ENCODE measurements at regions not wholly inside any gene's neighbourhood (a gene's known extent, or its start where the extent isn't known, plus 50 kb on each side); places are given as distances from the start of the nearest gene placed in this dataset.

GRCh38 chr3:103380391-103380790 lies 945.6 kb downstream of the ZPLD1 start:
- no peaks in the 10 kb centered on the region for H3K9me3 ChIP-seq (ENCODE audit: control insufficient read depth in 2 of 2, low read length in 2 of 2)
- H3K36me3 ChIP-seq (ENCODE audit: control insufficient read depth in 2 of 2, insufficient read depth in 2 of 2, low read length in 2 of 2): no peaks in the 10 kb centered on the region
- H3K27me3 ChIP-seq (ENCODE audit: control insufficient read depth in 1 of 2, insufficient read depth in 2 of 2, low read length in 2 of 2): no peaks in the 10 kb centered on the region
- no peak overlapping the region for H3K9ac ChIP-seq (ENCODE audit: low read length in 2 of 2)
- H3K4me3 ChIP-seq (ENCODE audit: low read length in 2 of 2): no peak overlapping the region
- H3K27ac ChIP-seq (ENCODE audit: low read length): no peak overlapping the region
- no peaks in the 10 kb centered on the region for H3K4me1 ChIP-seq (ENCODE audit: control insufficient read depth, insufficient read depth, low read length)

- H3K9me3 ChIP-seq (ENCODE audit: control insufficient read depth in 2 of 2, low read length in 2 of 2): no peaks in the 10 kb centered on the region
- H3K9ac ChIP-seq (ENCODE audit: low read length in 2 of 2): no peak overlapping the region
- H3K36me3 ChIP-seq (ENCODE audit: control insufficient read depth in 2 of 2, insufficient read depth in 2 of 2, low read length in 2 of 2): no peaks in the 10 kb centered on the region
- H3K27ac ChIP-seq (ENCODE audit: low read length): no peak overlapping the region
- no peak overlapping the region for H3K4me3 ChIP-seq (ENCODE audit: low read length in 2 of 2)
- H3K4me1 ChIP-seq (ENCODE audit: control insufficient read depth, insufficient read depth, low read length): no peaks in the 10 kb centered on the region
- H3K27me3 ChIP-seq (ENCODE audit: control insufficient read depth in 1 of 2, insufficient read depth in 2 of 2, low read length in 2 of 2): no peaks in the 10 kb centered on the region
These were observed 946.7 kb downstream of the ZPLD1 start for GRCh38 chr3:103381296-103382079.

- H3K27ac ChIP-seq (ENCODE audit: low read length): no peak overlapping the region
- H3K9ac ChIP-seq (ENCODE audit: low read length in 2 of 2): no peak overlapping the region
- H3K4me3 ChIP-seq (ENCODE audit: low read length in 2 of 2): no peak overlapping the region
- no peaks in the 10 kb centered on the region for H3K4me1 ChIP-seq (ENCODE audit: control insufficient read depth, insufficient read depth, low read length)
- no peaks in the 10 kb centered on the region for H3K9me3 ChIP-seq (ENCODE audit: control insufficient read depth in 2 of 2, low read length in 2 of 2)
- H3K36me3 ChIP-seq (ENCODE audit: control insufficient read depth in 2 of 2, insufficient read depth in 2 of 2, low read length in 2 of 2): no peaks in the 10 kb centered on the region
- H3K27me3 ChIP-seq (ENCODE audit: control insufficient read depth in 1 of 2, insufficient read depth in 2 of 2, low read length in 2 of 2): no peaks in the 10 kb centered on the region
These were observed 951.3 kb downstream of the ZPLD1 start for GRCh38 chr3:103385961-103386656.

- Histone ChIP-seq H3K36me3 (ENCODE audit: control insufficient read depth in 2 of 2, insufficient read depth in 2 of 2, low read length in 2 of 2) (no peaks in the 10 kb centered on the region), H3K9ac (ENCODE audit: low read length in 2 of 2) (no peak overlapping the region)
These were observed 953.4 kb downstream of the ZPLD1 start for GRCh38 chr3:103388214-103388613.

GRCh38 chr3:103389356-103389755 lies 954.5 kb downstream of the ZPLD1 start:
- Histone ChIP-seq H3K9ac (ENCODE audit: low read length in 2 of 2) (no peak overlapping the region), H3K27me3 (ENCODE audit: control insufficient read depth in 1 of 2, insufficient read depth in 2 of 2, low read length in 2 of 2) (no peaks in the 10 kb centered on the region), H3K36me3 (ENCODE audit: control insufficient read depth in 2 of 2, insufficient read depth in 2 of 2, low read length in 2 of 2) (no peaks in the 10 kb centered on the region), H3K9me3 (ENCODE audit: control insufficient read depth in 2 of 2, low read length in 2 of 2) (no peaks in the 10 kb centered on the region), H3K27ac (ENCODE audit: low read length) (no peak overlapping the region), H3K4me3 (ENCODE audit: low read length in 2 of 2) (no peak overlapping the region), H3K4me1 (ENCODE audit: control insufficient read depth, insufficient read depth, low read length) (no peaks in the 10 kb centered on the region)

More at GRCh38 chr3:103388214-103388613, 953.4 kb downstream of the ZPLD1 start:
- Histone ChIP-seq H3K4me3 (ENCODE audit: low read length in 2 of 2) (no peak overlapping the region), H3K9me3 (ENCODE audit: control insufficient read depth in 2 of 2, low read length in 2 of 2) (no peaks in the 10 kb centered on the region), H3K4me1 (ENCODE audit: control insufficient read depth, insufficient read depth, low read length) (no peaks in the 10 kb centered on the region), H3K27ac (ENCODE audit: low read length) (no peak overlapping the region), H3K27me3 (ENCODE audit: control insufficient read depth in 1 of 2, insufficient read depth in 2 of 2, low read length in 2 of 2) (no peaks in the 10 kb centered on the region)

GRCh38 chr3:103393395-103394186 lies 958.8 kb downstream of the ZPLD1 start:
- H3K9ac ChIP-seq (ENCODE audit: low read length in 2 of 2): no peak overlapping the region
- no peaks in the 10 kb centered on the region for H3K27me3 ChIP-seq (ENCODE audit: control insufficient read depth in 1 of 2, insufficient read depth in 2 of 2, low read length in 2 of 2)
- H3K4me1 ChIP-seq (ENCODE audit: control insufficient read depth, insufficient read depth, low read length): no peaks in the 10 kb centered on the region
- no peaks in the 10 kb centered on the region for H3K9me3 ChIP-seq (ENCODE audit: control insufficient read depth in 2 of 2, low read length in 2 of 2)
- no peak overlapping the region for H3K4me3 ChIP-seq (ENCODE audit: low read length in 2 of 2)
- no peaks in the 10 kb centered on the region for H3K36me3 ChIP-seq (ENCODE audit: control insufficient read depth in 2 of 2, insufficient read depth in 2 of 2, low read length in 2 of 2)
- no peak overlapping the region for H3K27ac ChIP-seq (ENCODE audit: low read length)

- Histone ChIP-seq H3K9ac (ENCODE audit: low read length in 2 of 2) (no peak overlapping the region), H3K4me3 (ENCODE audit: low read length in 2 of 2) (no peak overlapping the region), H3K27me3 (ENCODE audit: control insufficient read depth in 1 of 2, insufficient read depth in 2 of 2, low read length in 2 of 2) (no peaks in the 10 kb centered on the region), H3K36me3 (ENCODE audit: control insufficient read depth in 2 of 2, insufficient read depth in 2 of 2, low read length in 2 of 2) (no peaks in the 10 kb centered on the region), H3K9me3 (ENCODE audit: control insufficient read depth in 2 of 2, low read length in 2 of 2) (no peaks in the 10 kb centered on the region), H3K27ac (ENCODE audit: low read length) (no peak overlapping the region), H3K4me1 (ENCODE audit: control insufficient read depth, insufficient read depth, low read length) (no peaks in the 10 kb centered on the region)
These were observed 968.4 kb downstream of the ZPLD1 start for GRCh38 chr3:103403191-103403590.

GRCh38 chr3:103406320-103406850 lies 971.6 kb downstream of the ZPLD1 start:
- no peak overlapping the region for H3K9ac ChIP-seq (ENCODE audit: low read length in 2 of 2)
- no peak overlapping the region for H3K27ac ChIP-seq (ENCODE audit: low read length)
- H3K4me3 ChIP-seq (ENCODE audit: low read length in 2 of 2): no peak overlapping the region
- no peaks in the 10 kb centered on the region for H3K4me1 ChIP-seq (ENCODE audit: control insufficient read depth, insufficient read depth, low read length)
- no peaks in the 10 kb centered on the region for H3K9me3 ChIP-seq (ENCODE audit: control insufficient read depth in 2 of 2, low read length in 2 of 2)
- no peaks in the 10 kb centered on the region for H3K36me3 ChIP-seq (ENCODE audit: control insufficient read depth in 2 of 2, insufficient read depth in 2 of 2, low read length in 2 of 2)
- H3K27me3 ChIP-seq (ENCODE audit: control insufficient read depth in 1 of 2, insufficient read depth in 2 of 2, low read length in 2 of 2): no peaks in the 10 kb centered on the region

GRCh38 chr3:103410231-103410630 lies 975.4 kb downstream of the ZPLD1 start:
- H3K9me3 ChIP-seq (ENCODE audit: control insufficient read depth in 2 of 2, low read length in 2 of 2): no peaks in the 10 kb centered on the region
- no peaks in the 10 kb centered on the region for H3K4me1 ChIP-seq (ENCODE audit: control insufficient read depth, insufficient read depth, low read length)
- no peak overlapping the region for H3K9ac ChIP-seq (ENCODE audit: low read length in 2 of 2)
- no peaks in the 10 kb centered on the region for H3K27me3 ChIP-seq (ENCODE audit: control insufficient read depth in 1 of 2, insufficient read depth in 2 of 2, low read length in 2 of 2)
- H3K27ac ChIP-seq (ENCODE audit: low read length): no peak overlapping the region
- no peak overlapping the region for H3K4me3 ChIP-seq (ENCODE audit: low read length in 2 of 2)
- H3K36me3 ChIP-seq (ENCODE audit: control insufficient read depth in 2 of 2, insufficient read depth in 2 of 2, low read length in 2 of 2): no peaks in the 10 kb centered on the region

GRCh38 chr3:103421460-103421859 lies 986.6 kb downstream of the ZPLD1 start:
- H3K9me3 ChIP-seq (ENCODE audit: control insufficient read depth in 2 of 2, low read length in 2 of 2): no peaks in the 10 kb centered on the region
- H3K27me3 ChIP-seq (ENCODE audit: control insufficient read depth in 1 of 2, insufficient read depth in 2 of 2, low read length in 2 of 2): no peaks in the 10 kb centered on the region
- H3K4me3 ChIP-seq (ENCODE audit: low read length in 2 of 2): no peak overlapping the region
- H3K9ac ChIP-seq (ENCODE audit: low read length in 2 of 2): no peak overlapping the region
- H3K4me1 ChIP-seq (ENCODE audit: control insufficient read depth, insufficient read depth, low read length): no peaks in the 10 kb centered on the region
- H3K36me3 ChIP-seq (ENCODE audit: control insufficient read depth in 2 of 2, insufficient read depth in 2 of 2, low read length in 2 of 2): no peaks in the 10 kb centered on the region
- no peak overlapping the region for H3K27ac ChIP-seq (ENCODE audit: low read length)
